Activated CD4-positive, alpha-beta T cell treated with anti-CD3 and anti-CD28 coated beads, Interleukin-2, amount 50 U/mL, for 1 hour (primary cell): ENCODE measurements at regions not wholly inside any gene's neighbourhood (a gene's known extent, or its start where the extent isn't known, plus 50 kb on each side); places are given as distances from the start of the nearest gene placed in this dataset.

ENCODE experiments used
- DNase-seq: peaks from one replicate; pipeline ENCODE4 v3.0.0-alpha.2; 2020

DNA sequence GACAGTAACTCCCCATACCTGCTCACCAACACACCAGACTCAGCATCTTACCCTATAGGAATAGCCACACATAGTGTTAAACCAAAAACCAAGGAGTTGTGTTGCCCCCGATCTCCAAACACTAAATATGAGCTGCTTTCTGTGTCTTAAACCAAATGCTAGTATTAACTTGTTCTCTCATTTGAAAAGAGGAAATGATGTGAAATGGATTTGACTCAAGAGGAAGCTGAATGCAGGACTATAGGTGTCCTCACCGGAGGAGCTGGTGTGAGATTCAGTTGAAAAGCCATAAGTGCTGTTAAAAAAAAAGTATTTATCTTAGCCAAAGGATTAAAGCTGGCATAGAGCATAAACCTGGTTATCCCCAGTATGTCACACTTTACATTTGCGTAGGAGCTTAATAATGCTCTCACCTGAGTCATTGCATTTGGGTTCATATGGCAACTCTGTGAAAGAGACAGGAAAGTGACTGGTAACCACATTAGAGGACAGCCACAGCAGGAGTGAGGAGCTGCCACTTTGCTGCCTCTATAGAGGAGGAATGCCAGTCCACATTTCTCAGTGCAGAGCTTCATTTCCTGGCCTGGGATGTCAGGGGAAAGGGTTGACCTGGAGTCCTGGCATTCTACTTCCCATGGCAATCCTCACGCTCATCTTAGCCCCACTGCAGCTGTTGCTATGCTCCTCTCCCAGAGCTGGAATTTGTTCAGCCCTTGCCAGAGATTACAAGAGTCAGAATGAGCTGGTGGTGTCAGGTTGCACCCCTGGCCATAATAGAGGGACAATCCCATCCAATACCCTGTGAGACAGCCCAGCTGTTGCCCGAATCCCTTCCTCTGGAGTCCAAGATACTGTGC, 143.3 kb upstream of the ANKFN1 start:
- DNase-seq, result no peak

GRCh38 chr17:56011406-56012131, 141.7 kb upstream of the ANKFN1 start:
- no peak for DNase-seq

- no peak for DNase-seq
Observed at GRCh38 chr17:56018211-56018610, 135.1 kb upstream of the ANKFN1 start.

DNA sequence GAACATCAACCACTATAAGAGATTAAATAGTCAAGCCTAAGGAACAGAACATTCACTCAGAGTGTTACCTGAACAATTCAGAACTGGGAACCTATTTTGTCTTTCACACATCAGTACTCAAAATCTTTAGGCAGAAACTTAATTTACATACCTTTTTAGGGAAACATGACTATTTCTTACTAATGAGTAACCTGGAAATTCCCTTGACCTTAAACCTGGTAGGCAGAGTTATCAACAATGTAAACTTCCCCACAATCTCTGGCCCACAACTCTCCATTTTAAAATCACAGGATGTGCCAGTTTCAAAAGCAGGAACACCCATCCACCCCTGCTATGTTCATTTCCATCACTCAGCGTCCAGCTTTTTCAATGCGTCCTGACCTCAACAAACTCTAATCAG, 132.9 kb upstream of the ANKFN1 start:
- no peak for DNase-seq

DNA sequence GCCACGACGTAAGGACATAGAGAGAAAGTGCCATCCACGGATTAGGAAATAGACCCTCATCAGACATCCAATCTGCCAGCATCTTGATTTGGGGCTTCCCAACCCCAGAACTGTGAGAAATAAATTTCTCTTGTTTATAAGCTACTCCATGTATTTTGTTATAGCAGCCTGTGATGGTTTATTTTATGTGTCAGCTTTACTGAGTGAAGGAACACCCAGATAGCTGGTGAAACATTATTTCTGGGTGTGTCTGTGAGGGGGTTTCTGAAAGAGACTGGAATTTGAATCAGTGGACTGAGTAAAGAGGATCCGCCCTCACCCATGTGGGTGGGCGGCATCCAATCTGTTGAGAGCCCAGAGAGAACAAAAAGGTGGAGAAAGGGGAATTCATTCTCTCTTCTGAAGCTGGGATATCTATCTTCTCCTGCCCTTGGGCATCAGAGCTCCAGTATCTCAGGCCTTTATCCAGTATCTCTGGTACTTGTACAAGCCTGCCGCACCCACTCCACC, 131.5 kb upstream of the ANKFN1 start:
- no peak for DNase-seq

GRCh38 chr17:56023851-56024250, 129.4 kb upstream of the ANKFN1 start:
- no peak for DNase-seq

DNA sequence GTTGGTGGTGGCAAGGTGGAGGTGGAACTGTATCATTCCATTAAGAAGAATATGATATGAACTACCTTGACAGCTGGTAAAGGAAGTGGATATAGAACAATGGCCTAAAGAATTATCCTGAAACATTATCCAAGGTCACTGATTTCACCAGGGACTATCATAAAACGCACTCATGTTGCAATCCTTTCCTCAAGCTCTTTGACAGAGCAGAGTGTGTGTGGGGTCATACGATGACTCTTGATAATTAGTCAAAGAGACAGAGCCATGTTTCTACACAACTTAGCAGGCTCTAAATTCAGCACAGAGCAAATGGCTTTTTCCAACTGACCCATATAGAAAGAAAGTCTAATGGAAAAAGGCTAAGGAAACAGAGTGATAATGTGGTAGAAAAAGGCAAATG, 126.4 kb upstream of the ANKFN1 start:
- DNase-seq, result no peak

GRCh38 chr17:56028837-56029236, 124.4 kb upstream of the ANKFN1 start:
- no peak for DNase-seq

GRCh38 chr17:56030009-56030624, 123.2 kb upstream of the ANKFN1 start:
- no peak for DNase-seq

DNA sequence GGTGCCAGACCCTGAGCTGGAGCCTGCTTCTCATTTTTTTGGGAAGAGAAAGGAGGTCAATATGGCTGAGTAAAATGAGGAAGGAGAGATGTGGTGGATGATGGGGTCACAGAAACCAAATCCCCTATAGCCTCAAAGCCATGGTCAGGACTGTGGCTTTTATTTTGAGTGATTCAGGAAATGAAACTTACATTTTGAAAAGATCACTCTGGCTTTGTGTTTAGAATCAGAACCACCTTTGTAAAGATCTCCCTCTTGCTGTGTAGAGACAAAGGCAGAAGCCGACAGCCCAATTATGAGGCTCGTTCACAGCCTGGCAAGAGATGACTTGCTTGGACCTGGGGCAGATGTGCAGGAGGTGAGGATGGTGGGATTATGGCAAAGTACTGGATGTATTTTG, 121.6 kb upstream of the ANKFN1 start:
- DNase-seq, result no peak

DNA sequence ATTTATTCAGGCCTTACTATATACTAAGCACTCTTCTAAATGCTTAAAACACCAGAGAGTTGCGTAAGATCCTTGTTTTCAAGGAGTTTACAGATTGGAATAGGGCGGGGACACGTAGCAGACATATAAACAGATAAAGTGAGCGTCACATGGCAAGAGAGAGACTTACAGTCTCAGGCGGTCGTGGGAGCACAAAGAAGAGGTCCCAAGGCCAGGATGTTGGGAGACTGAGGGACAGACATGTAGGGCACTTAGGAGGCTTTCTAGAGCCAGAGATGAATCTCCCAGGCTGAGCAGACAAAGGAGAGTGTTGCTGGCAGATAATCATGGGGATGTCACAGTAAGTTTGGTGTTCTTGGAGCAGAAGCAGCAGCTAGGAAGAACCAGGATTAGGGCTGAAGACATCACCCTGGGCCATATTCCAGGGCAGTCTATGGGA, 119.1 kb upstream of the ANKFN1 start:
- no peak for DNase-seq

- no peak for DNase-seq
Observed at GRCh38 chr17:56038131-56038530, 115.1 kb upstream of the ANKFN1 start.

DNA sequence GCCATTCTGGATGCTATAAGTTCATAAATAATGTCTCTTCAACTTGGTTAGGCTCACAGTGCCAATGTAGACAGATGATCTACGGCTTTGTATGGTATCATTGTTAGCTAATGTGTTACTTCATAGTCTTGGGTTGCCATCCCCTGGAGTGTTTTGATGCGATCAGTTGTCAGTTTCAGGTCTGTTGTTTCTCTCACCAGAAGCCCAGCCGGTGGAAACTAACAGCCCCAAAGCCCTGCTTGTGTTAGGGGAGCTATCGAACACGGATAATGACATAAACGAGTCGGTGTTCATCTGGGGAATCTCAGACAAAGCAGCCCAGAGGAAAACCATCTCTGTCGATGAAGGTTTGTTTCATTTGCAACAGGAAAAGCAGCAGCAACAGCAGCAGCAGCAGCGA, 107.4 kb upstream of the ANKFN1 start:
- no peak for DNase-seq

DNA sequence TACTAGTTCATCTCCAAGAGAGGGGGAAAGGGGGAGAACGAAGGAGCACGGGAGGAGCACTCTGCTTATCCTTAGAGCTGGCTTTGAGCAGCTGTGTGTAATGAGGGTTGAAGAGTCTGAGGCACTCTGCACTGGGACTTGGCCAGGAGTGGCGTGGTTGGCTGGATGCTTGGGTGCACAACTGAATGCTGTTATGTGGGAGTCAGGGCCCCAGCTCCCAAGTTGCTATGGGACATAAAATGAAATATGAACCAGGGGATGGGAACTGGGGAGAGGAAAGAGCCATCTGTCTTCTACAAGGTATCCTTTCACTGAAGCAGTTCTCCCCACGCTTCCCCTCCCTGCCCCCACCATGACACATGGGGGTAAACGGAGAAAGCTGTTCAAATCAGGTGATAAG, 105.9 kb upstream of the ANKFN1 start:
- no peak for DNase-seq

DNA sequence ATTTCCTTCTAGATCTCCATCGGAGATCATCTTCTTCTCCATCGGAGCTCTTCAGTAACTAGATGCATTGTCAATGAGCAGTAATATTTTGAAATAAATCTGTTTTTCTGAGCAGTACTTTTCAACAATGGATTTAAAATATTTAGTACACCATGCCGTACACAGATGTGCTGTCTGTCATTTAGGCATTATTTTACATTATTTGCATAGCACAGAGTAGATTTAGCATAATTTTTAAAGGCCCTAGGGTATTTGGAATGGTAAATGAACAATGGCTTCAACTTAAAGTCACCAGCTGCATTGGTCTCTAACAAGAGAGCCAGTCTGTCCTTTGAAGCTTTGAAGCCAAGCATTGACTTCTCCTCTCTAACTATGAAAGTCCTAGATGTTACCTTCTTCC, 95.4 kb upstream of the ANKFN1 start:
- no peak for DNase-seq

- no peak for DNase-seq
Observed at GRCh38 chr17:56064506-56064905, 88.8 kb upstream of the ANKFN1 start.

DNA sequence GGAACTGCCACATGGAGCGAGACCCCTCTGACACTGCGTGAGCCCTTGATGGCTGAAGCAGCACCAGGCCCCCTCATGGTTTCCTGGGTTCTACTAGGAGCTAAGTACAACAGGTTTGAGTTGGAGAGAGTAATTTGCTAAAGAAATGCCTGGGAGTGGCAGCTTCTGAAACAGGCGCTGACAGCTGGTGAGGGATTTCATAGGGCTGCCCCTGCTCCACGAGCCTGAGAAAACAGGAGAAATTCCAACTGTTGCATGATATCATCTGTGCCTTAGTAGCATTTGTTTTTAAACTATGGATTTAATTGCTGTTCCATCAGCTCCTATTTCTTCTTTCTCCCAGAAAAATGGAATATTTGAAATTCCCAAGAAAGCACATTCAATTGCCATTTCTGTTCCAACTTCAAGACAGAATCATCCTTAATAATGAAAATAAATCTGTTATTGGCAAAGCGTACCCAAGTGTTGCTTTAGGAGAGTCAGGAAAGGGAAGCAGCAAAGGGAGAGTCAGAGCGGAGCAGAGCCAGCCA, 78.8 kb upstream of the ANKFN1 start:
- DNase-seq, result no peak

DNA sequence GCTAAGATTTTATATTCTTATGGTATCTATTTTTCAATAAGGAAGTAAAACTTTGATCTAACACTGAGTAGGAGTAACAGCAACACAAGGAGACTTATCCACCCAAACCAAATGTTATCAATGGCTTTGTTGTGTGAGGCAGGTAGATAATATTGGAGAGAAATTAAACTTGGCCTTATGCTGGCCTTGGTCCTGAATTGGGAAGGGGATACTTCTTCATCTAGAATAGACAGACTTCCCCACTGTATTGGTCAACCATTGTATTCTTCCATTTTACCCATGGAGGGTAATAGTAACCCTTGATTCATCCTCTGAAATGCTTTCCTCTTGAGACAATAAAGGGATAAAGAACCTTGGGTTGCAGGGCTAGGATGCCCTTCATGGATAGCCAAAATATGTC, 76.3 kb upstream of the ANKFN1 start:
- no peak for DNase-seq

- no peak for DNase-seq
Observed at GRCh38 chr17:56083475-56083874, 69.8 kb upstream of the ANKFN1 start.

DNA sequence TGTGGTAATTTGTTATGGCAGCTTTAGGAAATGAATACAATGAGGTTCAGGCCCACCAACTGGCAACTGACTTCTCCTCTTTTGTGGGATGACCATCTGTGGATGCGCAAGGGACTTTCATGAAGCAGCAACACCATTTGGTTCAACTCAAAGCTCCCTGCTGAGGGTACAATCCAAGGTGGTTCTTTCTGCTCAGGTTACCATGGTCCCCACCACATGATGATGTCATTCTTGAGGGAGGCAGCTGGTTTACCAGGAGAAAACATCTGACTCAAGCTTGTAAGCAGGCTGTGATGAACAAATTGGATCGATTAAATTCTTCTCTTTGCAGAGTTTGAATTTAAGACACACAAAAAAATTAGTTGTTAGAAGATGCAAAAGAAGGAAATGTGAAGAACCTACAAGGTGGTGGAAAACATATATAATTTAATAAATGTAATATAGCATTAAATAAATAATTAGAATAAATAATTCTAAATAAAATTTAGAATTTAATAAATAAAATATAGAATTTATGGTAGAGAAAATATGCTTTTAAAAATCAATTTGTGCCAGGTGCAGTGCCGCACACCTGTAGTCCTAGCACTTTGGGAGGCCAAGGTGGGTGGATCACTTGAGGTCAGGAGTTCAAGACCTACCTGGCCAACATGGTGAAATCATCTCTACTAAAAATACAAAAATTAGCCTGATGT, 67.6 kb upstream of the ANKFN1 start:
- DNase-seq, result no peak

GRCh38 chr17:56087199-56087598, 66.1 kb upstream of the ANKFN1 start:
- no peak for DNase-seq

DNA sequence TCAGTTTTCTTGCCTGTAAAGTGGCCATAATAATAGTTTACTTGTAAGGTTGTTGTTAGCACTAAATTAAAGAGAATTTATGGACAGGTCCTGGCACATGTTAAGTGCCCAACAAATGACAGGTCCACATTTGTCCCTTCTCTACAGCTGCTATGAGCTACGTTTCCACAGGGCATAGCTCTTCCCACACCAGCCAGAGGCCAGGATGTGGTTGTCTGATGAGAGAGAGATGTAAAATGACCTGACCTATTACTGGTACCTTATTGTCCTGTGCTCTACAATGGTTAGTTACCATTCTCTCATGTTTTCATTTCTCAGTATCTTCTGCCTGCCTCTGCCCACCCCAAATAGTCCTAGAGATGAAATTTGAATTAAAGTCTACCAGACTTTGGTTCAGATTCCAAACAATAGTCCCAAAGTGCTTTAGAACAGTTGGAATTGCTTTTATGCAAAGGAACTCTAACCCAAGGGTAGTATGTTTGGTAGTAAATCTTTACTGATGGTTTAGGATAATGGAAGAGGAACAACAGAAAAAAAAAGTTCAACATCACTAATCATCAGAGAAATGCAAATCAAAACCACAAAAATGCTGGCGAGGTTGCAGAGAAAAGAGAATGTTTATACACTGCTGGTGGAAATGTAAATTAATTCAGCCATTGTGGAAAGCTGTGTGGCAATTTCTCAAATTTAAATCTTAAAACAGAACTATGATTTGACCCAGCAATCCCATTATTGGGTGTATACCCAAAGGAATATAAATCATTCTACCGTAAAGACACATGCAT, 57.1 kb upstream of the ANKFN1 start:
- DNase-seq, result no peak
